NK-92 (cell line): ENCODE measurements at regions not wholly inside any gene's neighbourhood (a gene's known extent, or its start where the extent isn't known, plus 50 kb on each side); places are given as distances from the start of the nearest gene placed in this dataset.

Source experiments
- DNase-seq: peaks from one replicate; lab custom pipeline; 2025; ENCODE audit not compliant: unreplicated experiment; lab: John Stamatoyannopoulos, UW

- no peak for DNase-seq
Measured at GRCh38 chr6:14250573-14250972, 133.0 kb downstream of the CD83 start.

GRCh38 chr6:14252271-14252850, 134.8 kb downstream of the CD83 start:
- no peak for DNase-seq

GRCh38 chr6:14254505-14254904, 136.9 kb downstream of the CD83 start:
- DNase-seq = no peak

GRCh38 chr6:14255916-14256315, 138.3 kb downstream of the CD83 start:
- DNase-seq = no peak

GRCh38 chr6:14258117-14258516, 140.5 kb downstream of the CD83 start:
- no peak for DNase-seq

- no peak for DNase-seq
Measured at GRCh38 chr6:14258695-14259593, 141.4 kb downstream of the CD83 start.

- no peak for DNase-seq
Measured at GRCh38 chr6:14259594-14260152, 142.1 kb downstream of the CD83 start.

GRCh38 chr6:14260839-14261238, 143.3 kb downstream of the CD83 start:
- no peak for DNase-seq

GRCh38 chr6:14263881-14264424, 146.4 kb downstream of the CD83 start:
- DNase-seq = no peak

GRCh38 chr6:14265049-14266021, 147.8 kb downstream of the CD83 start:
- DNase-seq = no peak

- DNase-seq = no peak
Measured at GRCh38 chr6:14266266-14266665, 148.7 kb downstream of the CD83 start.

GRCh38 chr6:14267885-14268660, 150.5 kb downstream of the CD83 start:
- no peak for DNase-seq

GRCh38 chr6:14269436-14269835, 151.9 kb downstream of the CD83 start:
- no peak for DNase-seq

GRCh38 chr6:14270142-14270893, 152.7 kb downstream of the CD83 start:
- no peak for DNase-seq

GRCh38 chr6:14270925-14271788, 153.6 kb downstream of the CD83 start:
- no peak for DNase-seq

- DNase-seq = no peak
Measured at GRCh38 chr6:14271789-14272736, 154.5 kb downstream of the CD83 start.

GRCh38 chr6:14272737-14273085, 155.1 kb downstream of the CD83 start:
- DNase-seq = no peak
